Stimulated activated CD8-positive, alpha-beta memory T cell treated with anti-CD3 and anti-CD28 coated beads, Interleukin-15, amount 100 ng/mL, for 1 hour (primary cell): ENCODE measurements at regions not wholly inside any gene's neighbourhood (a gene's known extent, or its start where the extent isn't known, plus 50 kb on each side); places are given as distances from the start of the nearest gene placed in this dataset.

Experiments used
- DNase-seq: peaks from one replicate; pipeline ENCODE4 v3.0.0-alpha.2; 2020; ENCODE audit warnings: low read depth

- no peak for DNase-seq
Observed at GRCh38 chr13:109644069-109644750, 142.2 kb downstream of the IRS2 start.

- DNase-seq, result no peak
Observed at GRCh38 chr13:109642358-109642757, 144.0 kb downstream of the IRS2 start.

GRCh38 chr13:109636736-109637135 lies 149.6 kb downstream of the IRS2 start:
- DNase-seq, result no peak

GRCh38 chr13:109631069-109631468 lies 155.3 kb downstream of the IRS2 start:
- DNase-seq, result no peak

GRCh38 chr13:109630271-109630670 lies 156.1 kb downstream of the IRS2 start:
- DNase-seq, result no peak

GRCh38 chr13:109629737-109630136 lies 156.6 kb downstream of the IRS2 start:
- DNase-seq, result no peak

GRCh38 chr13:109628251-109628699 lies 158.1 kb downstream of the IRS2 start:
- DNase-seq, result no peak

GRCh38 chr13:109627649-109628048 lies 158.7 kb downstream of the IRS2 start:
- no peak for DNase-seq

- DNase-seq, result no peak
Observed at GRCh38 chr13:109626386-109627171, 159.8 kb downstream of the IRS2 start.

- no peak for DNase-seq
Observed at GRCh38 chr13:109625156-109625555, 161.2 kb downstream of the IRS2 start.

- DNase-seq, result no peak
Observed at GRCh38 chr13:109622006-109622405, 164.4 kb downstream of the IRS2 start.

GRCh38 chr13:109615721-109616420 lies 170.5 kb downstream of the IRS2 start:
- no peak for DNase-seq

- no peak for DNase-seq
Observed at GRCh38 chr13:109611912-109612691, 174.3 kb downstream of the IRS2 start.

GRCh38 chr13:109610517-109610916 lies 175.9 kb downstream of the IRS2 start:
- DNase-seq, result no peak

GRCh38 chr13:109608503-109608902 lies 177.9 kb downstream of the IRS2 start:
- no peak for DNase-seq

GRCh38 chr13:109608059-109608458 lies 178.3 kb downstream of the IRS2 start:
- DNase-seq, result no peak

- no peak for DNase-seq
Observed at GRCh38 chr13:109606520-109606919, 179.9 kb downstream of the IRS2 start.

- DNase-seq, result no peak
Observed at GRCh38 chr13:109605846-109606245, 180.5 kb downstream of the IRS2 start.

- DNase-seq, result no peak
Observed at GRCh38 chr13:109604894-109605293, 181.5 kb downstream of the IRS2 start.

GRCh38 chr13:109602356-109602755 lies 184.0 kb downstream of the IRS2 start:
- DNase-seq, result no peak

- no peak for DNase-seq
Observed at GRCh38 chr13:109599901-109600657, 186.3 kb downstream of the IRS2 start.
